Heart left ventricle (tissue), 16 donors: ENCODE measurements at regions not wholly inside any gene's neighbourhood (a gene's known extent, or its start where the extent isn't known, plus 50 kb on each side); places are given as distances from the start of the nearest gene placed in this dataset.
"Not testable (repeated sequence)": the region's sequence is repeated elsewhere in the genome, so short reads cannot be mapped to it uniquely, and the experiment has no call there.

ENCODE experiments used
- ATAC-seq, 4 donors: fragments of 200-7000 bp; cut with Tn5 transposase; one replicate each; pipeline ENCODE4 v1.9.1; 2020 to 2022; ENCODE audit warnings: moderate library complexity in 4 of 4, mild to moderate bottlenecking in 3 of 4, moderate number of reproducible peaks in 1 of 4
- DNase-seq, 5 donors: peaks; one replicate each; pipeline ENCODE4 v3.0.0-alpha.2; 2020
- H3K27ac ChIP-seq, 12 donors: fragments of 200-600 bp; sonication (generic) in 4 of 12; one replicate each; pipeline versions ENCODE4 v1.5.0 to v1.8.0; 2016 to 2022; ENCODE audit warnings: mild to moderate bottlenecking in 2 of 12
- H3K27me3 ChIP-seq, 9 donors: fragments of 200-600 bp; sonication (generic) in 2 of 9; one replicate each; pipeline versions ENCODE4 v1.5.1 to v1.8.0; 2016 to 2022; ENCODE audit warnings: mild to moderate bottlenecking in 3 of 9
- H3K36me3 ChIP-seq, 9 donors: fragments of 200-600 bp; sonication (generic) in 2 of 9; one replicate each; pipeline versions ENCODE4 v1.5.0 to v1.8.0; 2018 to 2022; ENCODE audit warnings: mild to moderate bottlenecking in 2 of 9
- H3K4me1 ChIP-seq, 12 donors: fragments of 200-600 bp; sonication (generic) in 4 of 12; one replicate each; pipeline versions ENCODE4 v1.5.0 to v1.8.0; 2016 to 2022; ENCODE audit warnings: mild to moderate bottlenecking in 3 of 12
- H3K4me3 ChIP-seq, 12 donors: fragments of 200-600 bp; sonication (generic) in 4 of 12; one replicate each; pipeline versions ENCODE4 v1.5.0 to v1.8.0; 2017 to 2022; ENCODE audit warnings: mild to moderate bottlenecking in 9 of 12, moderate library complexity in 4 of 12
- H3K9me3 ChIP-seq, 12 donors: fragments of 200-600 bp; sonication (generic) in 4 of 12; one replicate each; pipeline versions ENCODE4 v1.5.0 to v1.8.0; 2016 to 2022; ENCODE audit warnings: mild to moderate bottlenecking in 1 of 12
- POLR2A ChIP-seq, 2 donors: fragments of 450-650 bp; IDR thresholded peaks; one replicate each; pipeline ENCODE4 v1.6.1; 2017; ENCODE audit warnings: antibody characterized with exemption in 2 of 2, mild to moderate bottlenecking in 2 of 2, moderate library complexity in 2 of 2
- WGBS, 4 donors: extraction: QIAGEN DNeasy Blood & Tissue Kit in 2 of 4; methylation state at CpG; one replicate each; pipeline versions ENCODE4 v1.1.5 to v1.1.7; 2013 to 2018; 5-methylcytosine and 5-hydroxymethylcytosine counted together
- intact Hi-C, 10 donors: fragments of 100-400 bp; cut with DNase I; formaldehyde crosslinking; loops; one replicate each; pipeline versions ENCODE4 v1.11.1 to v1.14.2; 2022
- TF ChIP-seq, protein P1 (sequence below), 12 donors: fragments of 200-600 bp; sonication (generic) in 4 of 12; IDR thresholded peaks; one replicate each; pipeline versions ENCODE4 v1.5.0 to v1.8.0; 2018 to 2022; ENCODE audit warnings: antibody characterized with exemption in 12 of 12, mild to moderate bottlenecking in 5 of 12
- donor health status: ischemic (EF 13 %, LVEDD 7.1; RV severe dilation, severe dysfunction).
- donor health status: healthy with polysubstance abuse.
- donor health status: DM: no; HTN: yes; CAD: no.
- donor health status: DM: no; HTN: no; CAD: no.
- donor health status: ischemic (EF 25% LVEDD 6.9; RV normal size, moderate dysfunction).
- donor health status: ischemic (EF 25% LVEDD 5.7; RV mildly dilated, moderate dysfunction).
- donor health status: healthy.
- donor health status: DM: yes; HTN: yes; CAD: no.
- donor health status: ischemic (EF 35%, LVEDD 5.7; RV mildly dilated, moderate dysfunction).
- donor health status: nonischemic (EF 11% LVEDD 7.7; RV severe dilation, severe dysfunction).
- donor health status: DM: yes; HTN: yes; CAD: no.
- donor health status: PGD.
- donor health status: ischemic (EF 29% LVEDD 5.4; RV normal size, mild dysfunction).
- donor health status: nonischemic (EF 23%, LVEDD 6.1; RV moderate dilation, normal function).

DNA sequence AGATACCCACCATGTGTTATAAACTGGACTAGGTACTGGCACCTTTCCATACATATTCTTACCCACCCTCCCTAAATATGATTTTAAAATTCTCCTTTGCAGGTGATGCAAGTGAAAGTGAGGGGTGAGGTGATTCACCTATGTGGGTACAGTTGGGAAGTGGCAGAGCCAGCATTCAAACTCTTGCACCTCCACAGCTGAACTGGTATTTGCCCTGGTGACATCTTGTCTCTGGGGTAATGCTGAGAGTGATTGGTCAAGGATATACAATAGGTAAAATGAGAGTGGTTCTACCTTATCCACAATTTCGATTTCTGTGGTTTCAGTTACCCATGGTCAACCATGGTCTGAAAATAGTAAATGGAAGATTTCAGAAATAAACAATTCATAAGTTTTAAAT, 288.2 kb downstream of the MIAT start:
- no peak for DNase-seq
- H3K9me3 ChIP-seq, result no peaks in the 10 kb centered on the region
- no peaks in the 10 kb centered on the region for H3K27me3 ChIP-seq
- WGBS, 4 donors, result 71 to 94% (median 82%) methylated on average over 1 of the region's 1 CpG
- intact Hi-C loops, result no loop called here
- no peak for ATAC-seq
- TF ChIP-seq, protein P1, sequence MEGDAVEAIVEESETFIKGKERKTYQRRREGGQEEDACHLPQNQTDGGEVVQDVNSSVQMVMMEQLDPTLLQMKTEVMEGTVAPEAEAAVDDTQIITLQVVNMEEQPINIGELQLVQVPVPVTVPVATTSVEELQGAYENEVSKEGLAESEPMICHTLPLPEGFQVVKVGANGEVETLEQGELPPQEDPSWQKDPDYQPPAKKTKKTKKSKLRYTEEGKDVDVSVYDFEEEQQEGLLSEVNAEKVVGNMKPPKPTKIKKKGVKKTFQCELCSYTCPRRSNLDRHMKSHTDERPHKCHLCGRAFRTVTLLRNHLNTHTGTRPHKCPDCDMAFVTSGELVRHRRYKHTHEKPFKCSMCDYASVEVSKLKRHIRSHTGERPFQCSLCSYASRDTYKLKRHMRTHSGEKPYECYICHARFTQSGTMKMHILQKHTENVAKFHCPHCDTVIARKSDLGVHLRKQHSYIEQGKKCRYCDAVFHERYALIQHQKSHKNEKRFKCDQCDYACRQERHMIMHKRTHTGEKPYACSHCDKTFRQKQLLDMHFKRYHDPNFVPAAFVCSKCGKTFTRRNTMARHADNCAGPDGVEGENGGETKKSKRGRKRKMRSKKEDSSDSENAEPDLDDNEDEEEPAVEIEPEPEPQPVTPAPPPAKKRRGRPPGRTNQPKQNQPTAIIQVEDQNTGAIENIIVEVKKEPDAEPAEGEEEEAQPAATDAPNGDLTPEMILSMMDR (IDR thresholded peaks at IDR 0.05), result no peak
- no peak for TF ChIP-seq POLR2A (IDR thresholded peaks at IDR 0.05)
- no peak overlapping the region for H3K27ac ChIP-seq
- H3K4me1 ChIP-seq, result no peaks in the 10 kb centered on the region
- H3K4me3 ChIP-seq, result no peak overlapping the region
- H3K36me3 ChIP-seq, result no peaks in the 10 kb centered on the region

DNA sequence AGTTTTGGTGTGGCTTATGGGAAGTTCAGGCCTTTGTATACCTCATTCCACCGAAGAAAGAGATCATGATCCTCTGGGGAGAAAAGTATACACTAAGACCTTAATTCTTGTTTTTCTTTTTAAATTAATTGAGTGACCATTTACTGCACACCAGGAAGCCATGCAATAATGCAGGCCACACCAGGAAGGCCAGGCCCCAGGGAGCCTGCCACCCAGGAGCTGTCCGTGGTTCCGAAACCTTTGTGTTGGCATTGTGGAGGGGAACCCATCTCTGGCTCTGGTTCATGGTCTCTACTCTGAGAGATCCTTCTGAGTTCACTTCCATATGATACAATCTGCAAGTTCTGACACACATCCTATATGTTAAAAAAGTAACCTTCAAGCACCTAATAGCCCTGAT, 291.8 kb downstream of the MIAT start:
- ATAC-seq (no peak), DNase-seq (peak in 1 of 5 donors; percentile 37)
- WGBS, 4 donors, result 29 to 77% (median 41%) methylated on average over 3 of the region's 3 CpGs
- TF ChIP-seq, protein P1 (IDR thresholded peaks at IDR 0.05), result no peak
- TF ChIP-seq POLR2A (IDR thresholded peaks at IDR 0.05), result no peak
- peaks cover 0 to 21% (median 8%) of the 10 kb centered on the region in 9 donors for H3K27me3 ChIP-seq
- no peaks in the 10 kb centered on the region for H3K9me3 ChIP-seq
- no peak overlapping the region for H3K27ac ChIP-seq
- H3K36me3 ChIP-seq, result no peaks in the 10 kb centered on the region
- no peak overlapping the region for H3K4me3 ChIP-seq
- peaks cover 0 to 7% (median 0%) of the 10 kb centered on the region in 12 donors for H3K4me1 ChIP-seq
- intact Hi-C loops, result no loop called here

DNA sequence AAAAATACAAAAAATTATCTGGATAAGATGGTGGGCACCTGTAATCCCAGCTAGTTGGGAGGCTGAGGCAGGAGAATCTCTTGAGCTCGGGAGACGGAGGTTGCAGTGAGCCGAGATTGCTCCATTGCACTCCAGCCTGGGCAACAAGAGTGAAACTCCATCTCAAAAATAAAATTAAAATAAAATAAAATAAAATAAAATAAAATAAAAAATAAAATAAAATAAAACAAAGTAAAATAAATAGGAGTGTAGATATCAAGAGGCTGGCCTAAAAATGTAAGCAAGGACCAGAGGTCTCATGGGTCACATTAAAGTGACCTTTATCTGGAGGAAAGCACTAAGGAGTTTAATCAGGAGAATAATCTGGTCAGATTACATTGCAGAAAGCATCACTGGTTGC, 293.8 kb downstream of the MIAT start:
- H3K9me3 ChIP-seq, intact Hi-C loops, H3K4me1 ChIP-seq, H3K4me3 ChIP-seq, H3K36me3 ChIP-seq, H3K27ac ChIP-seq, ATAC-seq, DNase-seq: not testable (repeated sequence)
- 89 to 92% (median 91%) methylated on average over 3 of the region's 3 CpGs for WGBS, 4 donors
- H3K27me3 ChIP-seq, result peaks cover 0 to 35% (median 11%) of the 10 kb centered on the region in 9 donors

DNA sequence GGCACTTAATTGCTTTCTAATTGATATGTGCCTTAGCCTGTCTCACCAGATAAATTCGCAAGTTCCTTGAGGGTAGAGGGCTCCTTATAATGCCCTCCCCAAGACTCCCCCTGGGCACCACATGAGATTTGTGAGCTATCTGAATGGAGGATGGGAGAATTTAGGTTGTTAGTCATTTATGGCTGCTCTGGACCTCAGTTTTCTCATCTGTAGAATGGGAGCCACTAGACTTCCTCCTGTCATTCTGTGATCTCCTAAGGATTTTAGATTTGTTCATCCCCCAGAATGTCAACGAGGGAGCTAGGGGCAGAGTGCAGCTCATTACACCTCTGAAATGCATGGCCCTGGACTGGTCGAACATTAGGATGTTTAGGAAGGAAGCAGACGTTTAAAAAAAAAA, 294.6 kb downstream of the MIAT start:
- Histone ChIP-seq H3K27me3 (peaks cover 0 to 38% (median 11%) of the 10 kb centered on the region in 9 donors), H3K4me3 (no peak overlapping the region), H3K4me1 (peaks cover 0 to 7% (median 0%) of the 10 kb centered on the region in 12 donors), H3K9me3 (no peaks in the 10 kb centered on the region), H3K27ac (no peak overlapping the region), H3K36me3 (no peaks in the 10 kb centered on the region)
- DNase-seq (no peak), ATAC-seq (no peak)
- intact Hi-C loops, result no loop called here
- TF ChIP-seq, protein P1 (IDR thresholded peaks at IDR 0.05), result no peak
- TF ChIP-seq POLR2A (IDR thresholded peaks at IDR 0.05), result no peak
- 35 to 42% (median 37%) methylated on average over 4 of the region's 4 CpGs for WGBS, 4 donors

GRCh38 chr22:26952451-26953011, 295.1 kb downstream of the MIAT start:
- H3K36me3 ChIP-seq, result no peaks in the 10 kb centered on the region
- H3K4me3 ChIP-seq, result no peak overlapping the region
- intact Hi-C loops, result no loop called here
- DNase-seq, result no peak
- H3K4me1 ChIP-seq, result peaks cover 0 to 7% (median 0%) of the 10 kb centered on the region in 12 donors
- H3K9me3 ChIP-seq, result no peaks in the 10 kb centered on the region
- no peak for ATAC-seq
- no peak for TF ChIP-seq POLR2A (IDR thresholded peaks at IDR 0.05)
- TF ChIP-seq, protein P1 (IDR thresholded peaks at IDR 0.05), result no peak
- 20 to 38% (median 33%) methylated on average over 15 of the region's 15 CpGs for WGBS, 4 donors
- no peak overlapping the region for H3K27ac ChIP-seq
- H3K27me3 ChIP-seq, result peaks cover 0 to 43% (median 11%) of the 10 kb centered on the region in 9 donors
